Transverse colon (tissue), 3 donors: ENCODE measurements at regions not wholly inside any gene's neighbourhood (a gene's known extent, or its start where the extent isn't known, plus 50 kb on each side); places are given as distances from the start of the nearest gene placed in this dataset.

Source experiments
- CTCF ChIP-seq, 5 experiments: fragments of 200-600 bp in 3 of 5; fragments of 450-650 bp in 2 of 5; sonication (generic) in 3 of 5; IDR thresholded peaks; 1 replicate in 2 of 5; 2 replicates in 3 of 5; pipeline ENCODE4 v1.5.1; 2016 to 2017; ENCODE audit warnings: antibody characterized with exemption in 5 of 5, inconsistent platforms in 3 of 5, mild to moderate bottlenecking in 2 of 5, moderate library complexity in 1 of 5
- EP300 ChIP-seq: sonication (generic); formaldehyde crosslinking; IDR thresholded peaks from one replicate; pipeline ENCODE4 v1.6.1; 2017; ENCODE audit warnings: antibody characterized with exemption, low read depth
- POLR2A ChIP-seq: fragments of 450-650 bp; IDR thresholded peaks from one replicate; pipeline ENCODE4 v1.6.1; 2016; ENCODE audit warnings: antibody characterized with exemption, mild to moderate bottlenecking, moderate library complexity

- TF ChIP-seq CTCF (IDR thresholded peaks at IDR 0.05) = no peak
- TF ChIP-seq EP300 = no peak
- TF ChIP-seq POLR2A = no peak
Observed at GRCh38 chr7:126016722-126017121, 1087.1 kb upstream of the POT1 start.
